ENCODE measurements at regions not wholly inside any gene's neighbourhood (a gene's known extent, or its start where the extent isn't known, plus 50 kb on each side); places are given as distances from the start of the nearest gene placed in this dataset.

- no peak for DNase-seq (ENCODE audit: low spot score, unreplicated experiment)
- Mint-ChIP-seq H3K27ac (no peak overlapping the region), H3K4me1 (ENCODE audit: low read depth) (no peaks in the 10 kb centered on the region), H3K36me3 (ENCODE audit: insufficient read depth) (no peaks in the 10 kb centered on the region), H3K27me3 (no peaks in the 10 kb centered on the region), H3K9me3 (ENCODE audit: low read depth) (peaks cover 18% of the 10 kb centered on the region), H3K4me3 (ENCODE audit: low read depth) (no peak overlapping the region)
- TF ChIP-seq, protein P1, sequence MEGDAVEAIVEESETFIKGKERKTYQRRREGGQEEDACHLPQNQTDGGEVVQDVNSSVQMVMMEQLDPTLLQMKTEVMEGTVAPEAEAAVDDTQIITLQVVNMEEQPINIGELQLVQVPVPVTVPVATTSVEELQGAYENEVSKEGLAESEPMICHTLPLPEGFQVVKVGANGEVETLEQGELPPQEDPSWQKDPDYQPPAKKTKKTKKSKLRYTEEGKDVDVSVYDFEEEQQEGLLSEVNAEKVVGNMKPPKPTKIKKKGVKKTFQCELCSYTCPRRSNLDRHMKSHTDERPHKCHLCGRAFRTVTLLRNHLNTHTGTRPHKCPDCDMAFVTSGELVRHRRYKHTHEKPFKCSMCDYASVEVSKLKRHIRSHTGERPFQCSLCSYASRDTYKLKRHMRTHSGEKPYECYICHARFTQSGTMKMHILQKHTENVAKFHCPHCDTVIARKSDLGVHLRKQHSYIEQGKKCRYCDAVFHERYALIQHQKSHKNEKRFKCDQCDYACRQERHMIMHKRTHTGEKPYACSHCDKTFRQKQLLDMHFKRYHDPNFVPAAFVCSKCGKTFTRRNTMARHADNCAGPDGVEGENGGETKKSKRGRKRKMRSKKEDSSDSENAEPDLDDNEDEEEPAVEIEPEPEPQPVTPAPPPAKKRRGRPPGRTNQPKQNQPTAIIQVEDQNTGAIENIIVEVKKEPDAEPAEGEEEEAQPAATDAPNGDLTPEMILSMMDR (IDR thresholded peaks at IDR 0.05; ENCODE audit: unreplicated experiment) = no peak
These were observed 141.7 kb upstream of the ATP5MC3 start for GRCh38 chr2:175323162-175323561.

DNA sequence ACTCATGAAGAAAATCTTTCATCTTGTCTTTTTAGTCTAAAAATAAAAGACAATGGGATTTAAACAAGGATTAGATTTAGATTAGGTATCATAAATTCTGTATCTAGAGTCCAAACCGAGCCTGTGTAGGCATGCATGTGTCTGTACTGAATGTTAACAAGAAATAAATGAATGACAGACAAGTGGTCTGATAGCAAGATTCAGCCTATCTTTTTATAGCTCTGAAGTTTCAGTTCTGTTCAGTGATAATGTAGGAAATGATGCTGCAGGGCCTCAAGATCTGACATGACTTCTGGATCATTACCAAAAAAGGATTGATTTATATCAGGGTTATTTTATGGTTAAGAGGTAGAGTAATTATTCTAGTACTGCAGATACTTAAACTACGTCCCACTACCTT is 137.0 kb upstream of the ATP5MC3 start:
- no peaks in the 10 kb centered on the region for H3K9me3 Mint-ChIP-seq (ENCODE audit: low read depth)
- no peak overlapping the region for H3K27ac Mint-ChIP-seq
- TF ChIP-seq, protein P1 (IDR thresholded peaks at IDR 0.05; ENCODE audit: unreplicated experiment) = no peak
- no peaks in the 10 kb centered on the region for H3K36me3 Mint-ChIP-seq (ENCODE audit: insufficient read depth)
- DNase-seq (ENCODE audit: low spot score, unreplicated experiment) = no peak
- no peaks in the 10 kb centered on the region for H3K4me1 Mint-ChIP-seq (ENCODE audit: low read depth)
- no peak overlapping the region for H3K4me3 Mint-ChIP-seq (ENCODE audit: low read depth)
- peaks cover 4% of the 10 kb centered on the region for H3K27me3 Mint-ChIP-seq

GRCh38 chr2:175317751-175318150 is 136.2 kb upstream of the ATP5MC3 start:
- Mint-ChIP-seq H3K27me3 (peaks cover 8% of the 10 kb centered on the region), H3K36me3 (ENCODE audit: insufficient read depth) (no peaks in the 10 kb centered on the region), H3K4me1 (ENCODE audit: low read depth) (no peaks in the 10 kb centered on the region), H3K9me3 (ENCODE audit: low read depth) (no peaks in the 10 kb centered on the region), H3K27ac (no peak overlapping the region), H3K4me3 (ENCODE audit: low read depth) (no peak overlapping the region)
- no peak for DNase-seq (ENCODE audit: low spot score, unreplicated experiment)
- TF ChIP-seq, protein P1 (IDR thresholded peaks at IDR 0.05; ENCODE audit: unreplicated experiment) = no peak

GRCh38 chr2:175312137-175312536 is 130.6 kb upstream of the ATP5MC3 start:
- no peak for DNase-seq (ENCODE audit: low spot score, unreplicated experiment)
- H3K36me3 Mint-ChIP-seq (ENCODE audit: insufficient read depth) = no peaks in the 10 kb centered on the region
- no peaks in the 10 kb centered on the region for H3K9me3 Mint-ChIP-seq (ENCODE audit: low read depth)
- H3K27ac Mint-ChIP-seq = no peak overlapping the region
- H3K27me3 Mint-ChIP-seq = peaks cover 21% of the 10 kb centered on the region
- TF ChIP-seq, protein P1 (IDR thresholded peaks at IDR 0.05; ENCODE audit: unreplicated experiment) = no peak
- no peaks in the 10 kb centered on the region for H3K4me1 Mint-ChIP-seq (ENCODE audit: low read depth)
- no peak overlapping the region for H3K4me3 Mint-ChIP-seq (ENCODE audit: low read depth)

DNA sequence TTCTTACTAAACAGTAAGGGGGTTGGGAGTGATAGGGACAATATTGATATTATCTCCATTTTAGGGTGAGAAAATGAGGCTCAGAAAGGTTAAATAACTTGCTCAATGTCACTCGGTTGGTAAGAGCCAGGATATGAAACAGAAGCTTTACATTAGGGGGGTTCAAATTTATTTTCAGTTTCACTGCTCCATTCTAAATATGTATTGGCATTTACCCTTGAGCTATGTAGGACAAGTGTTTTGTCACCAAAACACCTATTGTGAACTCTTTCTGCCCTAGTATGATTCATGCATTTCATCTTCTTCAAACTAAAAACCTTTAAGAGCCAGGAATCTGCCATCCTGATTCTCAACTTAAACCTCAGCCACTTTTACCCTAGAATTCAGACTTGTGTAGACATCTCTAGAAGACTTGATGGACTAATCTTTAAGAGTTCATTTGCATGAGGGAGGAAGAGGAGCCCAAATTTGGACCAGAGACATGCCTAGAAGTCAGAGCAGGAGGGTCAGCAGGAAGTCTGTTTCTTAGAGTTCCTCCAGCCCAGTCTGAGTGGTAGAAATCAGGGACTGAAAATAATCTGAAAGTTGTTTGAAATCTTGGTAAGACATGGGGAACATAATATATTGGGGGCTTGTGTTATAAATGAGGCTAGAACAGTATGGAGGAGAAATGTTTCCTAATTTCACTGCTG is 129.4 kb upstream of the ATP5MC3 start:
- Mint-ChIP-seq H3K36me3 (ENCODE audit: insufficient read depth) (no peaks in the 10 kb centered on the region), H3K4me3 (ENCODE audit: low read depth) (no peak overlapping the region), H3K27me3 (peaks cover 21% of the 10 kb centered on the region)

More for the DNA sequence above, 129.4 kb upstream of the ATP5MC3 start:
- Mint-ChIP-seq H3K4me1 (ENCODE audit: low read depth) (no peaks in the 10 kb centered on the region), H3K27ac (no peak overlapping the region), H3K9me3 (ENCODE audit: low read depth) (no peaks in the 10 kb centered on the region)
- TF ChIP-seq, protein P1 (IDR thresholded peaks at IDR 0.05; ENCODE audit: unreplicated experiment) = no peak
- no peak for DNase-seq (ENCODE audit: low spot score, unreplicated experiment)

Data from progenitor cell of endocrine pancreas (in vitro differentiated cells).